ENCODE measurements at regions not wholly inside any gene's neighbourhood (a gene's known extent, or its start where the extent isn't known, plus 50 kb on each side); places are given as distances from the start of the nearest gene placed in this dataset.

DNA sequence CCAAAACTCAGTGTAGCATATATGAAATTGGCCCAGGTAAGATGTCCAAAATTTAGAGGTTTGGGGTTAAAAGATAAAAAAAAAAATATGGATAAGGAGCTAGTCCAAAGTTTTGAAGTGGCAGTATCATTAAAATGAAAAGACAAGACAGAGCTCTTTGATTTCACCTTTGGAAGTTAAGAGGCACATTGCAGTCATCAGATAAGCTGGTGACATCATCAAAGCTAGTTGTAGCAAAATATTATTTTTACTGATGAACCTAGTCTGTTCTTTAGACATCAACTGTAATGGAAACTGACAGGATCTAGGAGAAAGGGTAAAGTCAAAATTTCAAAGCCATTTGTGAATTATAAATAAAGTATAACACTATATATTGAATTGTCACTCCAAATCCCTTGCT lies 603.7 kb upstream of the CDH8 start:
- TF ChIP-seq MYC (IDR thresholded peaks at IDR 0.05; ENCODE audit: low read depth, low read length): no peak
- TF ChIP-seq, protein P1, sequence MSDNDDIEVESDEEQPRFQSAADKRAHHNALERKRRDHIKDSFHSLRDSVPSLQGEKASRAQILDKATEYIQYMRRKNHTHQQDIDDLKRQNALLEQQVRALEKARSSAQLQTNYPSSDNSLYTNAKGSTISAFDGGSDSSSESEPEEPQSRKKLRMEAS (IDR thresholded peaks at IDR 0.05; ENCODE audit: low read depth, low read length): no peak
- no peak for TF ChIP-seq POLR2A (IDR thresholded peaks at IDR 0.05; ENCODE audit: extremely low read depth, insufficient read length)
- no peak for TF ChIP-seq CTCF (IDR thresholded peaks at IDR 0.05; ENCODE audit: low read depth, low read length)
